IMR-90 (cell line): ENCODE measurements at regions not wholly inside any gene's neighbourhood (a gene's known extent, or its start where the extent isn't known, plus 50 kb on each side); places are given as distances from the start of the nearest gene placed in this dataset.
"Not testable (repeated sequence)": the region's sequence is repeated elsewhere in the genome, so short reads cannot be mapped to it uniquely, and the experiment has no call there.

Experiments
- ATAC-seq: fragments of 200-7000 bp; cut with Tn5 transposase; 2 replicates; pipeline ENCODE4 v1.9.1; 2020; ENCODE audit warnings: low read depth, mild to moderate bottlenecking, moderate library complexity
- BruUV-seq: library from RNA; stranded (reverse); fragments of 400-500 nt; replicated peaks from 2 replicates; lab custom pipeline; 2021; lab: Mats Ljungman, UMichigan
- CTCF ChIA-PET: fragments of 300-600 bp; formaldehyde crosslinking; extraction: SDS; loops from one replicate; lab custom pipeline; 2021; ENCODE audit warnings: antibody characterized with exemption; lab: Yijun Ruan, JAX
- POLR2A ChIA-PET: fragments of 300-600 bp; sonication (Branson Sonifier 250); formaldehyde crosslinking; loops from one replicate; lab custom pipeline; 2022; ENCODE audit warnings: antibody characterized with exemption; ENCODE audit not compliant: unreplicated experiment; lab: Charles Lee
- DNase-seq: peaks from one replicate; pipeline ENCODE4 v3.0.0; 2013
- H2AFZ ChIP-seq: replicated peaks from 2 replicates; pipeline ENCODE3; 2013; ENCODE audit warnings: low read length, mild to moderate bottlenecking; ENCODE audit not compliant: poor library complexity
- H2AK5ac ChIP-seq: 2 replicates; pipeline ENCODE4 v1.6.1; 2013; ENCODE audit warnings: low read depth, low read length, inconsistent platforms
- H2AK9ac ChIP-seq: replicated peaks from 2 replicates; pipeline ENCODE3; 2013; ENCODE audit warnings: mild to moderate bottlenecking, low read depth, low read length, moderate library complexity; ENCODE audit not compliant: poor library complexity
- H2BK120ac ChIP-seq: 2 replicates; pipeline ENCODE4 v1.6.1; 2013; ENCODE audit warnings: low read depth, low read length, inconsistent platforms
- H2BK15ac ChIP-seq: 3 replicates; pipeline ENCODE4 v1.6.1; 2013; ENCODE audit warnings: low read depth, low read length, inconsistent platforms
- H2BK20ac ChIP-seq: 2 replicates; pipeline ENCODE4 v1.6.1; 2013; ENCODE audit warnings: low read depth, mild to moderate bottlenecking, inconsistent platforms, low read length, moderate library complexity
- H2BK5ac ChIP-seq: 2 replicates; pipeline ENCODE4 v1.6.1; 2013; ENCODE audit warnings: mild to moderate bottlenecking, low read depth, low read length, inconsistent platforms; ENCODE audit not compliant: poor library complexity, severe bottlenecking
- H3K14ac ChIP-seq: replicated peaks from 2 replicates; pipeline ENCODE4 v1.6.1; 2013; ENCODE audit warnings: low read depth, low read length, inconsistent platforms
- H3K18ac ChIP-seq: 2 replicates; pipeline ENCODE4 v1.6.1; 2013; ENCODE audit warnings: low read depth, low read length, control low read depth
- H3K23ac ChIP-seq: 2 replicates; pipeline ENCODE4 v1.6.1; 2013; ENCODE audit warnings: low read depth, low read length, inconsistent platforms
- H3K27ac ChIP-seq: 2 replicates; pipeline ENCODE4 v1.5.1; 2013; ENCODE audit warnings: mild to moderate bottlenecking, control low read depth, low read length; ENCODE audit not compliant: insufficient read depth
- H3K27me3 ChIP-seq: 2 replicates; pipeline ENCODE4 v1.6.1; 2013; ENCODE audit warnings: low read length; ENCODE audit not compliant: control insufficient read depth, insufficient read depth
- H3K36me3 ChIP-seq: 2 replicates; pipeline ENCODE4 v1.6.1; 2013; ENCODE audit warnings: low read length, mixed read lengths; ENCODE audit not compliant: control insufficient read depth, insufficient read depth
- H3K4ac ChIP-seq: 2 replicates; pipeline ENCODE4 v1.6.1; 2013; ENCODE audit warnings: low read depth, low read length, inconsistent platforms
- H3K4me1 ChIP-seq: 2 replicates; pipeline ENCODE4 v1.6.1; 2013; ENCODE audit warnings: low read length, mixed read lengths; ENCODE audit not compliant: control insufficient read depth, insufficient read depth
- H3K4me2 ChIP-seq: 2 replicates; pipeline ENCODE4 v1.6.1; 2013; ENCODE audit warnings: low read depth, mild to moderate bottlenecking, control low read depth, low read length, moderate library complexity
- H3K4me3 ChIP-seq: 2 replicates; pipeline ENCODE4 v1.5.1; 2013; ENCODE audit warnings: low read depth, mild to moderate bottlenecking, control low read depth, low read length, moderate library complexity; ENCODE audit not compliant: insufficient read depth
- H3K56ac ChIP-seq: 2 replicates; pipeline ENCODE4 v1.6.1; 2013; ENCODE audit warnings: low read length, inconsistent platforms; ENCODE audit not compliant: insufficient read depth; ENCODE audit errors: extremely low read depth
- H3K79me1 ChIP-seq, 2 experiments: 2 replicates each; pipeline ENCODE4 v1.6.1; 2013; ENCODE audit warnings: low read length in 2 of 2, inconsistent platforms in 1 of 2, low read depth in 1 of 2
- H3K9ac ChIP-seq: 2 replicates; pipeline ENCODE4 v1.6.1; 2013; ENCODE audit warnings: low read depth, low read length, control low read depth
- H3K9me1 ChIP-seq: 2 replicates; pipeline ENCODE4 v1.6.1; 2013; ENCODE audit warnings: low read length, inconsistent platforms; ENCODE audit not compliant: insufficient read depth
- H3K9me3 ChIP-seq: 2 replicates; pipeline ENCODE4 v1.6.1; 2013; ENCODE audit warnings: low read length; ENCODE audit not compliant: control insufficient read depth, insufficient read depth
- H4K20me1 ChIP-seq: 2 replicates; pipeline ENCODE4 v1.6.1; 2013; ENCODE audit warnings: low read length, inconsistent platforms; ENCODE audit not compliant: insufficient read depth
- H4K5ac ChIP-seq: 2 replicates; pipeline ENCODE4 v1.6.1; 2013; ENCODE audit warnings: mild to moderate bottlenecking, low read depth, low read length, control low read depth
- H4K8ac ChIP-seq, 2 experiments: 2 replicates each; pipeline ENCODE4 v1.6.1; 2013; ENCODE audit warnings: low read depth in 2 of 2, low read length in 2 of 2, control low read depth in 1 of 2, inconsistent platforms in 1 of 2
- H4K91ac ChIP-seq: 2 replicates; pipeline ENCODE4 v1.6.1; 2013; ENCODE audit warnings: low read depth, low read length, inconsistent platforms; ENCODE audit not compliant: insufficient read depth
- WGBS, 2 experiments: methylation state at CpG; one replicate each; pipeline versions ENCODE4 v1.1.5 to v1.1.7; 2013; ENCODE audit warnings: missing lambda C conversion rate in 2 of 2; ENCODE audit not compliant: insufficient read length in 1 of 2; ENCODE audit errors: extremely low coverage in 2 of 2; 5-methylcytosine and 5-hydroxymethylcytosine counted together
- dilution Hi-C: fragments of 300-500 bp; cut with HindIII; formaldehyde crosslinking; loops from one replicate; pipeline ENCODE4 v1.14.3; 2018; ENCODE audit warnings: low sequenced_read_pairs; ENCODE audit not compliant: unreplicated experiment
- in situ Hi-C: fragments of 300-500 bp; cut with MboI; formaldehyde crosslinking; loops from 3 replicates; pipeline ENCODE4 v1.14.3; 2019; ENCODE audit warnings: low sequenced_read_pairs, inconsistent platforms, mixed read lengths
- intact Hi-C: fragments of 100-400 bp; cut with micrococcal nuclease; formaldehyde crosslinking; loops from 2 replicates; pipeline ENCODE4 v1.10.0; 2022

GRCh38 chr22:10760418-10760817 is 4767.6 kb upstream of the OR11H1 start:
- in situ Hi-C loops, intact Hi-C loops: not testable (repeated sequence)
- 20% methylated on average over 1 of the region's 5 CpGs; no CpG with 5 or more reads in 1 of the 2 experiments for WGBS, 2 experiments

GRCh38 chr22:10766320-10766719 is 4761.7 kb upstream of the OR11H1 start:
- CTCF ChIA-PET, BruUV-seq, in situ Hi-C loops: not testable (repeated sequence)

More at GRCh38 chr22:10760418-10760817, 4767.6 kb upstream of the OR11H1 start:
- H3K4ac ChIP-seq, H3K4me1 ChIP-seq, DNase-seq, H2AFZ ChIP-seq, H3K9ac ChIP-seq, dilution Hi-C loops, H3K27ac ChIP-seq, H2AK5ac ChIP-seq, H3K4me2 ChIP-seq, H3K27me3 ChIP-seq, H4K8ac ChIP-seq, H2BK120ac ChIP-seq, H2BK20ac ChIP-seq, H3K23ac ChIP-seq, H3K36me3 ChIP-seq, H2BK5ac ChIP-seq, H3K79me1 ChIP-seq, H3K14ac ChIP-seq, H4K5ac ChIP-seq, H3K18ac ChIP-seq, H3K9me1 ChIP-seq, H4K91ac ChIP-seq, ATAC-seq, BruUV-seq, POLR2A ChIA-PET, H3K9me3 ChIP-seq, H4K20me1 ChIP-seq, H3K4me3 ChIP-seq, CTCF ChIA-PET, H2AK9ac ChIP-seq, H3K56ac ChIP-seq, H2BK15ac ChIP-seq: not testable (repeated sequence)

More at GRCh38 chr22:10766320-10766719, 4761.7 kb upstream of the OR11H1 start:
- H3K9me1 ChIP-seq, H4K5ac ChIP-seq, H3K14ac ChIP-seq, H3K4me3 ChIP-seq, H3K4me1 ChIP-seq, H2BK5ac ChIP-seq, H2AK5ac ChIP-seq, H2AK9ac ChIP-seq, DNase-seq, POLR2A ChIA-PET, intact Hi-C loops, H3K27me3 ChIP-seq, H3K4ac ChIP-seq, H2BK15ac ChIP-seq, H4K20me1 ChIP-seq, H3K4me2 ChIP-seq, H3K56ac ChIP-seq, H2AFZ ChIP-seq, ATAC-seq, H3K18ac ChIP-seq, H4K8ac ChIP-seq, H3K36me3 ChIP-seq, H2BK120ac ChIP-seq, H2BK20ac ChIP-seq, H3K27ac ChIP-seq, H3K79me1 ChIP-seq, dilution Hi-C loops, H3K9ac ChIP-seq, H3K23ac ChIP-seq, H4K91ac ChIP-seq: not testable (repeated sequence)
- H3K9me3 ChIP-seq: peaks cover 12% of the 10 kb centered on the region
- no CpG with 5 or more reads among the region's 1 CpG for WGBS, 2 experiments
